Activated T-cell treated with anti-CD3 and anti-CD28 coated beads for 4 hours (primary cell): ENCODE measurements at regions not wholly inside any gene's neighbourhood (a gene's known extent, or its start where the extent isn't known, plus 50 kb on each side); places are given as distances from the start of the nearest gene placed in this dataset.
"Not testable (repeated sequence)": the region's sequence is repeated elsewhere in the genome, so short reads cannot be mapped to it uniquely, and the experiment has no call there.

ENCODE experiments used
- DNase-seq: peaks from one replicate; pipeline ENCODE4 v3.0.0-alpha.2; 2020

DNA sequence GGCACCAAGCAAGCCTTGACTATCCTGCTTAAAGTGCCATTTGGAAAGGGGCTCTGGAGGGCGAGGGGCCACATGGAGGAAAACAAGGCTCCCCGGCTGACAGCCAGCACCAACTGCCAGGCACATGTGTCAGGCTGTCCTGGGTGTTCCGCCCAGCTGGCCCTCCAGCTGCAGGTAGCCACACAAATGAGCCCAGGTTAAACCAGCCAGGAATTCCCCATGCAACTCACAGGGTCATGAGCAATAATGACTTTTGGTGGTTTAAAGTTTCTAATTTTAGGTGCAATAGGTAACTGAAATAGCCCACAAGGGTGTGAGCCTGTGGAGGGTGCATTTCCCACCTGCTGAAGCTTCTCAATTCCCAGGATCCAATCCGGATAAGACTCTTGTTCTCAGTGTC lies 58.9 kb upstream of the EEF2KMT start:
- DNase-seq = not testable (repeated sequence)

DNA sequence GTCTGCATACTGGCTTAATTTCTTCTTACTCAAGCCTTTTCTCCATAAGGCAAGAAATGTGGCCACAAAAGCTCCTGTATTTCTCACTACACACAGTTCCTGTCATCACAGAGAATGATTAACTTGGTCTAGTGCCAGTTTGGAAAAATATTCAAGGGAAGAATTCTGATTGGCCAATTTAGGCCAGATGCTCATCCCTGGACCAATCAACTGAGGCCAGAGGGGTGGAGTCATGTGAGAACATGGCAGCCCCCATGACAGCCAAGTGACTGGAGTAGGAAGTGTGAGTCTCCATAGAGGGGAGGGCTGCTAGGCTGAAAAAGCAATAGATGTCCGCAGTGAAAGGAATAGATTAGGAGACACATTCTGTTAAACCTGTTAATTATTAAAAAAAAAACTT lies 56.4 kb upstream of the EEF2KMT start:
- not testable (repeated sequence) for DNase-seq

DNA sequence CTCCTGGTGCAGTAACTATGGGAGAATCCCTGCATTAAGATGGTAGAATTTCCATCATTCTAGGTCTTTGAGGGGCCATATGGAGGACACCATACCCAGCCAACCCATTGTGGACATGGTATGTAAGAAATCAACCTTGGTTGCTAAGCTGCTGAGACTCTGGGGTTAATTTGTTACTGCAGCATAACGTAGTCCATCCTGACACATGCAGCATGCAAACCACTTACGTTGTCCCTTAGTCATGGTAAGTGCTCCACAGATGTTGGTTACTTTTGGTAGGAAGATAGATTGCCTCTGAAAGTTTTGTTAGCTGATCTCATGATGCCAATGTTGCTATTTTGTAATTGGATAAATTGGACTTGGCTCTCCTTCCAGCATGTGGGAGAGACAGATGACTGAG lies 53.8 kb upstream of the EEF2KMT start:
- DNase-seq = not testable (repeated sequence)
